ENCODE measurements at regions not wholly inside any gene's neighbourhood (a gene's known extent, or its start where the extent isn't known, plus 50 kb on each side); places are given as distances from the start of the nearest gene placed in this dataset.

DNA sequence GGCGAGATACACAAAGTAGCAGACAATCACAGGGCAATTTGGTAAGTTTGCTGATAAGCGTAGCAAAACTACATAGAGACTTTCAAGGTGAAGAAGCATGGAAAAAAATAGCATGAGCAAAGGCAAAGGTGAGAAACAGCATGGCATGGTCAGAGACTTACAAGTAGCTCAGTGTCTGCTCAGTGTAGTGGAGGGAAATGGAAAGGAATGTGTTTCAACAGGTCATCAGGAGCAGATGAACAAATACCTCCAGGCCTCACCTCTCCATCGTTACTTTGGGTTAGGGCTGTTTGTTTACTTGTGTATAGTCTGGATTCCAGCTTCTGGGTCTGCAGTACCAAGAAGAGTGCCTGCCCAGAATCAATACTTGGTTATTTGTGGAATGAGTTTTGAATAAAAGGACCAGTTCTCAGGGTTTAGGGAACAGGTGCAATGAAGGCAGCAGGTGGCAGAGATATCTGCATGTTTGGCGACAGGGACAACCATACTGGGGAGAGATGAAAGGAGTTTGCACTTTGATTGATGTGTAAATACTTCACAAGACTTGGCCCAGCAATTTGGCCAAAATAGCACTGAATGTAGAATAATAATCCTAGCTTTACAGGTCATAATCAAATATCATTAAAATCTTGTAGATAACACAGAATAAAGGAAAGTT lies 97.0 kb upstream of the FGGY start:
- TF ChIP-seq POLR2A (IDR thresholded peaks at IDR 0.05), result no peak
- TF ChIP-seq, protein P1, sequence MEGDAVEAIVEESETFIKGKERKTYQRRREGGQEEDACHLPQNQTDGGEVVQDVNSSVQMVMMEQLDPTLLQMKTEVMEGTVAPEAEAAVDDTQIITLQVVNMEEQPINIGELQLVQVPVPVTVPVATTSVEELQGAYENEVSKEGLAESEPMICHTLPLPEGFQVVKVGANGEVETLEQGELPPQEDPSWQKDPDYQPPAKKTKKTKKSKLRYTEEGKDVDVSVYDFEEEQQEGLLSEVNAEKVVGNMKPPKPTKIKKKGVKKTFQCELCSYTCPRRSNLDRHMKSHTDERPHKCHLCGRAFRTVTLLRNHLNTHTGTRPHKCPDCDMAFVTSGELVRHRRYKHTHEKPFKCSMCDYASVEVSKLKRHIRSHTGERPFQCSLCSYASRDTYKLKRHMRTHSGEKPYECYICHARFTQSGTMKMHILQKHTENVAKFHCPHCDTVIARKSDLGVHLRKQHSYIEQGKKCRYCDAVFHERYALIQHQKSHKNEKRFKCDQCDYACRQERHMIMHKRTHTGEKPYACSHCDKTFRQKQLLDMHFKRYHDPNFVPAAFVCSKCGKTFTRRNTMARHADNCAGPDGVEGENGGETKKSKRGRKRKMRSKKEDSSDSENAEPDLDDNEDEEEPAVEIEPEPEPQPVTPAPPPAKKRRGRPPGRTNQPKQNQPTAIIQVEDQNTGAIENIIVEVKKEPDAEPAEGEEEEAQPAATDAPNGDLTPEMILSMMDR (IDR thresholded peaks at IDR 0.05), result no peak

Data from lower leg skin (tissue), 3 donors.